Heart left ventricle (tissue), 13 donors: ENCODE measurements at regions not wholly inside any gene's neighbourhood (a gene's known extent, or its start where the extent isn't known, plus 50 kb on each side); places are given as distances from the start of the nearest gene placed in this dataset.

Experiments
- POLR2A ChIP-seq, 2 donors: fragments of 450-650 bp; IDR thresholded peaks; one replicate each; pipeline ENCODE4 v1.6.1; 2017; ENCODE audit warnings: antibody characterized with exemption in 2 of 2, mild to moderate bottlenecking in 2 of 2, moderate library complexity in 2 of 2
- TF ChIP-seq, protein P1 (sequence below), 12 donors: fragments of 200-600 bp; sonication (generic) in 4 of 12; IDR thresholded peaks; one replicate each; pipeline versions ENCODE4 v1.5.0 to v1.8.0; 2018 to 2022; ENCODE audit warnings: antibody characterized with exemption in 12 of 12, mild to moderate bottlenecking in 5 of 12
- donor health status: ischemic (EF 13 %, LVEDD 7.1; RV severe dilation, severe dysfunction).
- donor health status: DM: no; HTN: yes; CAD: no.
- donor health status: DM: no; HTN: no; CAD: no.
- donor health status: ischemic (EF 25% LVEDD 6.9; RV normal size, moderate dysfunction).
- donor health status: ischemic (EF 25% LVEDD 5.7; RV mildly dilated, moderate dysfunction).
- donor health status: ischemic (EF 35%, LVEDD 5.7; RV mildly dilated, moderate dysfunction).
- donor health status: nonischemic (EF 11% LVEDD 7.7; RV severe dilation, severe dysfunction).
- donor health status: DM: yes; HTN: yes; CAD: no.
- donor health status: PGD.
- donor health status: ischemic (EF 29% LVEDD 5.4; RV normal size, mild dysfunction).
- donor health status: nonischemic (EF 23%, LVEDD 6.1; RV moderate dilation, normal function).

DNA sequence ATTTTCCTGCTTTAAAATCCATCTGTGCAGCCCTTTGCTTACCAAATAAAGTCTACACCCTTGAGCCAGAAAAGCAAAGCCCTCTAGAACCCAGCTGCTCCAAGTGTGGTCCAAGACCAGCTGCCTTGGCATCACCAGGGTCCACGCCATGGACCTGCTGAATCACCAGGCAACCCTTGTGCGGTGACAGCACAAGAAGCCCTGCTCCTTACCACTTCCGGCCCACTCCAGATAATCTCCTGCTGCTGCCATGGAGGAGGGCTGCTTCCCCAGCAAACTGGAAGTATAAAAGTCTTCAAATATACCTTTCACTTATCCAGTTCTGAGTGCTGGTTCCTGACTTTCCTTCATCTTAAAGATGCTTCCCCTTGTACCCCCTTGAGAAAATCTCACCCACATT lies 106.0 kb upstream of the PKDCC start:
- no peak for TF ChIP-seq POLR2A (IDR thresholded peaks at IDR 0.05)
- TF ChIP-seq, protein P1, sequence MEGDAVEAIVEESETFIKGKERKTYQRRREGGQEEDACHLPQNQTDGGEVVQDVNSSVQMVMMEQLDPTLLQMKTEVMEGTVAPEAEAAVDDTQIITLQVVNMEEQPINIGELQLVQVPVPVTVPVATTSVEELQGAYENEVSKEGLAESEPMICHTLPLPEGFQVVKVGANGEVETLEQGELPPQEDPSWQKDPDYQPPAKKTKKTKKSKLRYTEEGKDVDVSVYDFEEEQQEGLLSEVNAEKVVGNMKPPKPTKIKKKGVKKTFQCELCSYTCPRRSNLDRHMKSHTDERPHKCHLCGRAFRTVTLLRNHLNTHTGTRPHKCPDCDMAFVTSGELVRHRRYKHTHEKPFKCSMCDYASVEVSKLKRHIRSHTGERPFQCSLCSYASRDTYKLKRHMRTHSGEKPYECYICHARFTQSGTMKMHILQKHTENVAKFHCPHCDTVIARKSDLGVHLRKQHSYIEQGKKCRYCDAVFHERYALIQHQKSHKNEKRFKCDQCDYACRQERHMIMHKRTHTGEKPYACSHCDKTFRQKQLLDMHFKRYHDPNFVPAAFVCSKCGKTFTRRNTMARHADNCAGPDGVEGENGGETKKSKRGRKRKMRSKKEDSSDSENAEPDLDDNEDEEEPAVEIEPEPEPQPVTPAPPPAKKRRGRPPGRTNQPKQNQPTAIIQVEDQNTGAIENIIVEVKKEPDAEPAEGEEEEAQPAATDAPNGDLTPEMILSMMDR (IDR thresholded peaks at IDR 0.05): no peak
